ENCODE measurements at regions not wholly inside any gene's neighbourhood (a gene's known extent, or its start where the extent isn't known, plus 50 kb on each side); places are given as distances from the start of the nearest gene placed in this dataset.

DNA sequence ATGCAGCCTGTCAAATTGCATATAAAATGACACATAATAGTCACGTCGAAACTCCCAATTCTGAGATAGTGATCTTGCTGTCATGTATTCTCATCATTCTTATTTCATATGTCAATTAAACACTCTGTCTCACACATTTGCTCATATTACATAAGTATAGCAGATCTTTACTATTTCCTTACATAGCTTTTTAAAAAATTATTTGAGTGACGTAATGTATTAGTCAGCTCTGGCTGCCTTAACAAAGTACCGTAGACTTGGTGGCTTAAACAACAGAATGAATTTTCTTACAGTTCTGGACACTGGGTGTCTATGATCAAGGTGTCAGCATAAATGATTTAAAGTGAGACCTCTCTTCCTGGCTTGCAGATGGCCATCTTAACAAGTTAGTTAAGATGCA is 1032.3 kb upstream of the NRXN1 start:
- WGBS (ENCODE audit: low lambda C conversion rate, missing lambda C conversion rate): 94% methylated on average over 4 of the region's 4 CpGs
- H3K4me1 ChIP-seq (ENCODE audit: insufficient read depth): no peaks in the 10 kb centered on the region
- no peak overlapping the region for H3K4me3 ChIP-seq
- no peak for DNase-seq (ENCODE audit: low spot score)
- no peak overlapping the region for H3K27ac ChIP-seq
- H3K9me3 ChIP-seq (ENCODE audit: low read depth): no peaks in the 10 kb centered on the region
- H2AFZ ChIP-seq: no peak overlapping the region
- no peak overlapping the region for H3K4me2 ChIP-seq
- no peaks in the 10 kb centered on the region for H3K36me3 ChIP-seq (replicated peaks; ENCODE audit: insufficient read depth, low read depth)
- H3K27me3 ChIP-seq: no peaks in the 10 kb centered on the region
- no peaks in the 10 kb centered on the region for H3K9me2 ChIP-seq (replicated peaks; ENCODE audit: insufficient read depth)
- no peaks in the 10 kb centered on the region for H3K79me2 ChIP-seq
- TF ChIP-seq EZH2phosphoT487 (IDR thresholded peaks at IDR 0.05; ENCODE audit: low read depth, severe bottlenecking, unreplicated experiment): no peak
- no peak for TF ChIP-seq EZH2 (IDR thresholded peaks at IDR 0.05; ENCODE audit: borderline replicate concordance)
- TF ChIP-seq, protein P1, sequence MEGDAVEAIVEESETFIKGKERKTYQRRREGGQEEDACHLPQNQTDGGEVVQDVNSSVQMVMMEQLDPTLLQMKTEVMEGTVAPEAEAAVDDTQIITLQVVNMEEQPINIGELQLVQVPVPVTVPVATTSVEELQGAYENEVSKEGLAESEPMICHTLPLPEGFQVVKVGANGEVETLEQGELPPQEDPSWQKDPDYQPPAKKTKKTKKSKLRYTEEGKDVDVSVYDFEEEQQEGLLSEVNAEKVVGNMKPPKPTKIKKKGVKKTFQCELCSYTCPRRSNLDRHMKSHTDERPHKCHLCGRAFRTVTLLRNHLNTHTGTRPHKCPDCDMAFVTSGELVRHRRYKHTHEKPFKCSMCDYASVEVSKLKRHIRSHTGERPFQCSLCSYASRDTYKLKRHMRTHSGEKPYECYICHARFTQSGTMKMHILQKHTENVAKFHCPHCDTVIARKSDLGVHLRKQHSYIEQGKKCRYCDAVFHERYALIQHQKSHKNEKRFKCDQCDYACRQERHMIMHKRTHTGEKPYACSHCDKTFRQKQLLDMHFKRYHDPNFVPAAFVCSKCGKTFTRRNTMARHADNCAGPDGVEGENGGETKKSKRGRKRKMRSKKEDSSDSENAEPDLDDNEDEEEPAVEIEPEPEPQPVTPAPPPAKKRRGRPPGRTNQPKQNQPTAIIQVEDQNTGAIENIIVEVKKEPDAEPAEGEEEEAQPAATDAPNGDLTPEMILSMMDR (IDR thresholded peaks at IDR 0.05; ENCODE audit: poor library complexity): no peak
- no peaks in the 10 kb centered on the region for H4K20me1 ChIP-seq (ENCODE audit: insufficient read depth, poor library complexity, severe bottlenecking)

DNA sequence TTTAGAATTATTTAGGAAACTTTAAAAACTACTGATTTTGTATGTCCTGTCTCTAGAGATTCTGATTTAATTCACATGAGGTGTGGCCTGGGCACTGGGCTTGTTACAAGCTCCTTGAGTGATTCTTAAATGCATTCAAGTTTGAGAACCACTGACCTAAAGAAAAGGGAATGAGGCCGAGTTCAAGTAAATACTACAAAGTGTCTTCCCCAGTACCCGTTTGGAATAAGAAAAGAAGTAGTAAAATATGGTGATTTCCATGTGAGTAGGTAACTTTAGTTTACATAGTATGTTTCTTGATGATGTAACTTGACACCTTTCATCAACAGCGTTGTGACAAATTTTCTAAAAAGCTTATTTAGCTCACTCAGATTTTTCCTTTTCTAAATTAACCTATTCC is 1022.9 kb upstream of the NRXN1 start:
- no peak overlapping the region for H3K27ac ChIP-seq
- no peaks in the 10 kb centered on the region for H4K20me1 ChIP-seq (ENCODE audit: insufficient read depth, poor library complexity, severe bottlenecking)
- WGBS (ENCODE audit: low lambda C conversion rate, missing lambda C conversion rate): 40% methylated on average over 3 of the region's 3 CpGs
- no peak for DNase-seq (ENCODE audit: low spot score)
- no peaks in the 10 kb centered on the region for H3K79me2 ChIP-seq
- no peak overlapping the region for H2AFZ ChIP-seq
- H3K9me2 ChIP-seq (replicated peaks; ENCODE audit: insufficient read depth): no peaks in the 10 kb centered on the region
- no peaks in the 10 kb centered on the region for H3K9me3 ChIP-seq (ENCODE audit: low read depth)
- H3K4me1 ChIP-seq (ENCODE audit: insufficient read depth): peaks cover 7% of the 10 kb centered on the region
- no peaks in the 10 kb centered on the region for H3K27me3 ChIP-seq
- no peaks in the 10 kb centered on the region for H3K36me3 ChIP-seq (replicated peaks; ENCODE audit: insufficient read depth, low read depth)
- H3K4me3 ChIP-seq: no peak overlapping the region
- no peak for TF ChIP-seq EZH2phosphoT487 (IDR thresholded peaks at IDR 0.05; ENCODE audit: low read depth, severe bottlenecking, unreplicated experiment)
- TF ChIP-seq, protein P1 (IDR thresholded peaks at IDR 0.05; ENCODE audit: poor library complexity): no peak
- no peak overlapping the region for H3K4me2 ChIP-seq

DNA sequence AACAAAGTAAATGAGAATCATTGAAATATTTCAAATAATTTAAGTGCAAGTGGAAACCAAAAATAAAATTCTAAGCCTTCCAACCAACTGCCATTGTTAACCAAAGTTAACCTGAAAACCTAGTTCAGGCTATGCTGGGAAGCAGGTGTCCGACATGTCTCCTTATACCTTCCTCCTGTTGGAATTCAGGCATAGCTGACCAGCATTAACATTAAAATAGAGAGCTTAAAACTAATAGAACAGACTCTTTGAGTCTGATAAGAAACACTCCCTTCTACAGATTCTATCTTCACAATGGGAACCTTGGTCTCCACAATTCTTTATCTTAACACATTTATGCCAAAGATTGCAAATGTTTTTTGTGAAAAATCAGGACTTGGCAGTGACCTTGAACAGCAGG is 1004.9 kb upstream of the NRXN1 start:
- WGBS (ENCODE audit: low lambda C conversion rate, missing lambda C conversion rate): 100% methylated on average over 1 of the region's 1 CpG
- DNase-seq (ENCODE audit: low spot score): no peak

DNA sequence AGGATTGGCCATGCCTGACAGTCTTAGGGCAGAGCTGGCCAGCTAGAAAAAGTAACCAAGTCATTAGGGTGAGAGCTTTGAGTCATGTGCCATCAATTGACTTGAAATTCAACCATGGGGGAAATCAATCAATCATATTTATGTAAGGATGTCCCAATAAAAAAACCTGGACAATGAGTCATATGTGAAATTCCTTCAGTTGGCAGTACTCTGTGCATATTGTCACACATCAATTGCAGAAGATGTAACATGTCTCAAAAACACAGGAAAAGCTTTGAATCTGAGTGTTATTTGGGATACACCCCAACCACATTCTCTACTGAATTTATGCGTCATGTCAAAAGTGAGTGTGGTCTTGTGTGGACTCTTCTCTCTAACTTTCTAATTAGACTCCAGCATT is 1004.1 kb upstream of the NRXN1 start:
- Histone ChIP-seq H3K27ac (no peak overlapping the region), H3K79me2 (no peaks in the 10 kb centered on the region), H3K27me3 (no peaks in the 10 kb centered on the region), H3K9me2 (replicated peaks; ENCODE audit: insufficient read depth) (no peaks in the 10 kb centered on the region), H3K4me2 (no peak overlapping the region), H2AFZ (no peak overlapping the region), H3K4me3 (no peak overlapping the region), H4K20me1 (ENCODE audit: insufficient read depth, poor library complexity, severe bottlenecking) (no peaks in the 10 kb centered on the region), H3K4me1 (ENCODE audit: insufficient read depth) (no peaks in the 10 kb centered on the region), H3K9me3 (ENCODE audit: low read depth) (no peaks in the 10 kb centered on the region), H3K36me3 (replicated peaks; ENCODE audit: insufficient read depth, low read depth) (no peaks in the 10 kb centered on the region)
- DNase-seq (ENCODE audit: low spot score): no peak
- TF ChIP-seq, protein P1 (IDR thresholded peaks at IDR 0.05; ENCODE audit: poor library complexity): no peak
- no peak for TF ChIP-seq EZH2 (IDR thresholded peaks at IDR 0.05; ENCODE audit: borderline replicate concordance)
- TF ChIP-seq EZH2phosphoT487 (IDR thresholded peaks at IDR 0.05; ENCODE audit: low read depth, severe bottlenecking, unreplicated experiment): no peak
- WGBS (ENCODE audit: low lambda C conversion rate, missing lambda C conversion rate): 93% methylated on average over 1 of the region's 1 CpG

More for the DNA sequence above, 1004.9 kb upstream of the NRXN1 start:
- H3K79me2 ChIP-seq: no peaks in the 10 kb centered on the region
- no peaks in the 10 kb centered on the region for H3K27me3 ChIP-seq
- H3K4me1 ChIP-seq (ENCODE audit: insufficient read depth): no peaks in the 10 kb centered on the region
- no peaks in the 10 kb centered on the region for H4K20me1 ChIP-seq (ENCODE audit: insufficient read depth, poor library complexity, severe bottlenecking)
- H2AFZ ChIP-seq: no peak overlapping the region
- H3K9me3 ChIP-seq (ENCODE audit: low read depth): no peaks in the 10 kb centered on the region
- H3K4me3 ChIP-seq: no peak overlapping the region
- TF ChIP-seq EZH2phosphoT487 (IDR thresholded peaks at IDR 0.05; ENCODE audit: low read depth, severe bottlenecking, unreplicated experiment): no peak
- no peak overlapping the region for H3K4me2 ChIP-seq
- H3K27ac ChIP-seq: no peak overlapping the region
- no peaks in the 10 kb centered on the region for H3K9me2 ChIP-seq (replicated peaks; ENCODE audit: insufficient read depth)
- H3K36me3 ChIP-seq (replicated peaks; ENCODE audit: insufficient read depth, low read depth): no peaks in the 10 kb centered on the region
